A549 (cell line): ENCODE measurements at regions not wholly inside any gene's neighbourhood (a gene's known extent, or its start where the extent isn't known, plus 50 kb on each side); places are given as distances from the start of the nearest gene placed in this dataset.

Source experiments
- ATAC-seq, 2 experiments: fragments of 200-7000 bp in 1 of 2; fragments of >200 bp in 1 of 2; cut with Nextera tagmentation in 1 of 2; cut with Tn5 transposase in 1 of 2; 3 replicates each; pipeline versions ENCODE4 v1.8.0 to v1.9.1; 2018 to 2020; ENCODE audit warnings: mild to moderate bottlenecking in 1 of 2, moderate library complexity in 1 of 2
- CTCF ChIA-PET: fragments of 300-600 bp; sonication (Branson Sonifier 250); formaldehyde crosslinking; extraction: SDS; loops from one replicate; lab custom pipeline; 2021; ENCODE audit warnings: antibody characterized with exemption, inconsistent platforms; lab: Yijun Ruan, JAX
- POLR2A ChIA-PET: fragments of 350-600 bp; formaldehyde crosslinking; extraction: SDS; loops from one replicate; lab custom pipeline; 2021; ENCODE audit warnings: antibody characterized with exemption, inconsistent platforms; lab: Yijun Ruan, JAX
- DNase-seq, 2 experiments: peaks; one replicate each; pipeline versions ENCODE4 v3.0.0 to v3.0.0-alpha.2; 2011 to 2016; ENCODE audit warnings: low read depth in 1 of 2, low spot score in 1 of 2
- FAIRE-seq: peaks from 2 replicates; lab custom pipeline; 2011; peaks lifted over from hg19 to GRCh38; lab: Jason Lieb, UNC
- H3K27ac ChIP-seq, 2 experiments: fragments of >200 bp; sonication (Bioruptor Twin); formaldehyde crosslinking; 3 replicates each; pipeline ENCODE4 v1.5.1; 2016 to 2017
- H3K4me1 ChIP-seq: fragments of >200 bp; sonication (Bioruptor Twin); formaldehyde crosslinking; 3 replicates; pipeline ENCODE4 v1.6.1; 2016
- H3K4me2 ChIP-seq: fragments of >200 bp; sonication (Bioruptor Twin); formaldehyde crosslinking; 3 replicates; pipeline ENCODE4 v1.6.1; 2016
- H3K4me3 ChIP-seq: fragments of >200 bp; sonication (Bioruptor Twin); formaldehyde crosslinking; 3 replicates; pipeline ENCODE4 v1.5.1; 2016
- H3K9me3 ChIP-seq: fragments of >200 bp; sonication (Bioruptor Twin); formaldehyde crosslinking; 3 replicates; pipeline ENCODE4 v1.6.1; 2016
- BCL3 ChIP-seq: fragments of >200 bp; sonication (Bioruptor Twin); formaldehyde crosslinking; IDR thresholded peaks from 3 replicates; pipeline ENCODE4 v1.6.1; 2016
- CBX2 ChIP-seq: fragments of 200-600 bp; sonication (generic); IDR thresholded peaks from 2 replicates; pipeline ENCODE4 v1.6.1; 2016; ENCODE audit warnings: low read depth, mild to moderate bottlenecking, borderline replicate concordance
- CHD2 ChIP-seq: fragments of 150-350 bp; IDR thresholded peaks from 2 replicates; pipeline ENCODE4 v1.6.1; 2014; ENCODE audit warnings: low read length; ENCODE audit not compliant: partially characterized antibody
- ESRRA ChIP-seq: fragments of 150-350 bp; IDR thresholded peaks from 2 replicates; pipeline ENCODE4 v1.6.1; 2014; ENCODE audit warnings: mild to moderate bottlenecking, low read length, borderline replicate concordance
- FOSL2 ChIP-seq, 2 experiments: fragments of 450-650 bp in 1 of 2; fragments of >200 bp in 1 of 2; sonication (Bioruptor Twin) in 1 of 2; formaldehyde crosslinking; IDR thresholded peaks; 2 replicates each; pipeline versions ENCODE4 v1.5.0 to v1.6.1; 2016 to 2020; ENCODE audit warnings: mild to moderate bottlenecking in 1 of 2, moderate library complexity in 1 of 2
- HDAC2 ChIP-seq: fragments of 200-600 bp; sonication (generic); IDR thresholded peaks from 2 replicates; pipeline ENCODE4 v1.6.1; 2016
- KDM1A ChIP-seq: fragments of 200-600 bp; sonication (generic); IDR thresholded peaks from 2 replicates; pipeline ENCODE4 v1.6.1; 2016; ENCODE audit warnings: low read depth, mild to moderate bottlenecking
- KDM5A ChIP-seq: fragments of 200-600 bp; sonication (generic); IDR thresholded peaks from 2 replicates; pipeline ENCODE4 v1.6.1; 2016; ENCODE audit warnings: antibody characterized with exemption, mild to moderate bottlenecking
- MAFK ChIP-seq: fragments of 450-650 bp; IDR thresholded peaks from 2 replicates; pipeline ENCODE4 v1.6.1; 2014; ENCODE audit not compliant: partially characterized antibody
- MAZ ChIP-seq: fragments of 150-350 bp; IDR thresholded peaks from 2 replicates; pipeline ENCODE4 v1.6.1; 2014; ENCODE audit warnings: antibody characterized with exemption, low read depth, low read length, borderline replicate concordance
- MYC ChIP-seq: IDR thresholded peaks from 2 replicates; pipeline ENCODE4 v1.6.1; 2012; ENCODE audit warnings: mild to moderate bottlenecking, inconsistent platforms, low read length, improper control_type of control experiment, borderline replicate concordance
- NFE2L2 ChIP-seq: fragments of 150-350 bp; conservative IDR thresholded peaks from 2 replicates; pipeline ENCODE4 v1.6.1; 2014; ENCODE audit warnings: low read length
- NPAS2 ChIP-seq: fragments of 250-450 bp; sonication (Bioruptor Pico); IDR thresholded peaks from 2 replicates; pipeline ENCODE4 v1.8.0; 2022; ENCODE audit warnings: mild to moderate bottlenecking, moderate library complexity, borderline replicate concordance
- RARB ChIP-seq: fragments of 250-450 bp; sonication (Bioruptor Pico); IDR thresholded peaks from 2 replicates; pipeline ENCODE4 v1.8.0; 2021; ENCODE audit warnings: mild to moderate bottlenecking, moderate library complexity
- RCOR1 ChIP-seq: fragments of 150-350 bp; IDR thresholded peaks from 2 replicates; pipeline ENCODE4 v1.6.1; 2014; ENCODE audit warnings: antibody characterized with exemption, low read length, low read depth
- RFX5 ChIP-seq: fragments of 450-650 bp; IDR thresholded peaks from 2 replicates; pipeline ENCODE4 v1.7.1; 2014; ENCODE audit warnings: antibody characterized with exemption, mild to moderate bottlenecking, moderate library complexity
- SMC3 ChIP-seq: fragments of >200 bp; sonication (Bioruptor Twin); formaldehyde crosslinking; IDR thresholded peaks from 3 replicates; pipeline ENCODE4 v1.6.1; 2018; ENCODE audit warnings: inconsistent platforms
- TP53 ChIP-seq: fragments of 250-450 bp; sonication (Bioruptor Pico); IDR thresholded peaks from 2 replicates; pipeline ENCODE4 v1.5.0; 2021; ENCODE audit warnings: mild to moderate bottlenecking, moderate library complexity
- ZC3H11A ChIP-seq: fragments of 450-650 bp; IDR thresholded peaks from 2 replicates; pipeline ENCODE4 v1.6.1; 2014; ENCODE audit warnings: antibody characterized with exemption, mild to moderate bottlenecking
- ZSCAN20 ChIP-seq: fragments of 250-450 bp; sonication (Bioruptor Pico); IDR thresholded peaks from 2 replicates; pipeline ENCODE4 v1.8.0; 2022; ENCODE audit warnings: mild to moderate bottlenecking, moderate library complexity
- WGBS: methylation state at CpG from one replicate; pipeline ENCODE4 v1.1.6; 2017; ENCODE audit errors: missing lambda C conversion rate; 5-methylcytosine and 5-hydroxymethylcytosine counted together
- TF ChIP-seq, protein P1 (sequence below): IDR thresholded peaks from 2 replicates; pipeline ENCODE4 v1.6.1; 2012; ENCODE audit warnings: low read depth, borderline replicate concordance
- TF ChIP-seq, protein P2 (sequence below): fragments of >200 bp; sonication (Bioruptor Twin); formaldehyde crosslinking; IDR thresholded peaks from 2 replicates; pipeline ENCODE4 v1.6.1; 2016
- TF ChIP-seq, protein P3 (sequence below): fragments of >200 bp; sonication (Bioruptor Twin); formaldehyde crosslinking; IDR thresholded peaks from 3 replicates; pipeline ENCODE4 v1.5.1; 2016
- TF ChIP-seq, protein P4 (sequence below): fragments of 150-350 bp; IDR thresholded peaks from 2 replicates; pipeline ENCODE4 v1.6.1; 2014; ENCODE audit warnings: low read depth, mild to moderate bottlenecking, low read length

DNA sequence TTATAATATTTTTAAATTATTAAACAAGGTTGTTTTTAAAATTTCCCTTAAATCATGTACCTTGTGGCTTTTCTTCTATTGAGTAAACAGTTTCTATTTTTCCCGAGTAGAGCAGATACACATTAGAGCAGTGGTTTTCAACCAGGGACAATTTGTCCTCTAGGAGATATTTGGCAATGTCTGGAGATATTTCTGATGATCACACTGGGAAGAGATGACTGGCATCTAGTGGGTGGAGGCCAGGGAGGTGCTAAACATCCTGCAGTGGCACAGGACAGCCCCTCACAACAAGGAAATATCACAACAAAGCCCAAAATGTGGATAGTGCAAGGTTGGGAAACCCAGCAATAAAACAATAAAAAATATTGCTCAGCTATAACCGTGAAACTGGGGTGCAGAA lies 113.0 kb upstream of the PTPRG start:
- H3K9me3 ChIP-seq: no peaks in the 10 kb centered on the region
- FAIRE-seq (no peak), ATAC-seq (no peak)
- no peaks in the 10 kb centered on the region for H3K4me1 ChIP-seq
- POLR2A ChIA-PET: no interaction called here
- no peak overlapping the region for H3K4me2 ChIP-seq
- WGBS: 21% methylated on average over 2 of the region's 2 CpGs
- TF ChIP-seq ZC3H11A (no peak), FOSL2 (IDR thresholded peaks at IDR 0.05) (no peak), FOSL2 (CRISPR knock-in tag; IDR thresholded peaks at IDR 0.05) (no peak), MYC (no peak), NPAS2 (CRISPR knock-in tag) (no peak), MAZ (no peak), RARB (no peak), ESRRA (no peak), BCL3 (no peak)
- TF ChIP-seq, protein P1, sequence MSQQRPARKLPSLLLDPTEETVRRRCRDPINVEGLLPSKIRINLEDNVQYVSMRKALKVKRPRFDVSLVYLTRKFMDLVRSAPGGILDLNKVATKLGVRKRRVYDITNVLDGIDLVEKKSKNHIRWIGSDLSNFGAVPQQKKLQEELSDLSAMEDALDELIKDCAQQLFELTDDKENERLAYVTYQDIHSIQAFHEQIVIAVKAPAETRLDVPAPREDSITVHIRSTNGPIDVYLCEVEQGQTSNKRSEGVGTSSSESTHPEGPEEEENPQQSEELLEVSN: no peak
- TF ChIP-seq, all 56 proteins: peak for 0
- H3K4me3 ChIP-seq: no peak overlapping the region
- H3K27ac ChIP-seq: no peak overlapping the region
- CTCF ChIA-PET: no interaction called here
- DNase-seq: no peak

GRCh38 chr3:61449327-61450040 lies 111.9 kb upstream of the PTPRG start:
- no peak for DNase-seq

More at GRCh38 chr3:61449327-61450040, 111.9 kb upstream of the PTPRG start:
- CTCF ChIA-PET: no interaction called here
- POLR2A ChIA-PET: no interaction called here
- Histone ChIP-seq H3K4me1 (no peaks in the 10 kb centered on the region), H3K4me2 (no peak overlapping the region), H3K9me3 (no peaks in the 10 kb centered on the region), H3K4me3 (no peak overlapping the region), H3K27ac (no peak overlapping the region)
- TF ChIP-seq CBX2 (no peak), HDAC2 (no peak), RCOR1 (no peak), KDM5A (no peak), NPAS2 (CRISPR knock-in tag) (no peak), CHD2 (no peak), FOSL2 (IDR thresholded peaks at IDR 0.05) (no peak), FOSL2 (CRISPR knock-in tag; IDR thresholded peaks at IDR 0.05) (no peak), KDM1A (no peak), NFE2L2 (no peak), ZSCAN20 (CRISPR knock-in tag) (no peak), MAFK (no peak), SMC3 (no peak), TP53 (CRISPR knock-in tag) (no peak), RFX5 (no peak), RARB (no peak)
- TF ChIP-seq, protein P2, sequence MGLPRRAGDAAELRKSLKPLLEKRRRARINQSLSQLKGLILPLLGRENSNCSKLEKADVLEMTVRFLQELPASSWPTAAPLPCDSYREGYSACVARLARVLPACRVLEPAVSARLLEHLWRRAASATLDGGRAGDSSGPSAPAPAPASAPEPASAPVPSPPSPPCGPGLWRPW: no peak
- TF ChIP-seq, protein P3, sequence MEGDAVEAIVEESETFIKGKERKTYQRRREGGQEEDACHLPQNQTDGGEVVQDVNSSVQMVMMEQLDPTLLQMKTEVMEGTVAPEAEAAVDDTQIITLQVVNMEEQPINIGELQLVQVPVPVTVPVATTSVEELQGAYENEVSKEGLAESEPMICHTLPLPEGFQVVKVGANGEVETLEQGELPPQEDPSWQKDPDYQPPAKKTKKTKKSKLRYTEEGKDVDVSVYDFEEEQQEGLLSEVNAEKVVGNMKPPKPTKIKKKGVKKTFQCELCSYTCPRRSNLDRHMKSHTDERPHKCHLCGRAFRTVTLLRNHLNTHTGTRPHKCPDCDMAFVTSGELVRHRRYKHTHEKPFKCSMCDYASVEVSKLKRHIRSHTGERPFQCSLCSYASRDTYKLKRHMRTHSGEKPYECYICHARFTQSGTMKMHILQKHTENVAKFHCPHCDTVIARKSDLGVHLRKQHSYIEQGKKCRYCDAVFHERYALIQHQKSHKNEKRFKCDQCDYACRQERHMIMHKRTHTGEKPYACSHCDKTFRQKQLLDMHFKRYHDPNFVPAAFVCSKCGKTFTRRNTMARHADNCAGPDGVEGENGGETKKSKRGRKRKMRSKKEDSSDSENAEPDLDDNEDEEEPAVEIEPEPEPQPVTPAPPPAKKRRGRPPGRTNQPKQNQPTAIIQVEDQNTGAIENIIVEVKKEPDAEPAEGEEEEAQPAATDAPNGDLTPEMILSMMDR: no peak
- TF ChIP-seq, protein P4, sequence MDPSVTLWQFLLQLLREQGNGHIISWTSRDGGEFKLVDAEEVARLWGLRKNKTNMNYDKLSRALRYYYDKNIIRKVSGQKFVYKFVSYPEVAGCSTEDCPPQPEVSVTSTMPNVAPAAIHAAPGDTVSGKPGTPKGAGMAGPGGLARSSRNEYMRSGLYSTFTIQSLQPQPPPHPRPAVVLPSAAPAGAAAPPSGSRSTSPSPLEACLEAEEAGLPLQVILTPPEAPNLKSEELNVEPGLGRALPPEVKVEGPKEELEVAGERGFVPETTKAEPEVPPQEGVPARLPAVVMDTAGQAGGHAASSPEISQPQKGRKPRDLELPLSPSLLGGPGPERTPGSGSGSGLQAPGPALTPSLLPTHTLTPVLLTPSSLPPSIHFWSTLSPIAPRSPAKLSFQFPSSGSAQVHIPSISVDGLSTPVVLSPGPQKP: no peak
- WGBS: 55% methylated on average over 3 of the region's 3 CpGs
- FAIRE-seq (no peak), ATAC-seq (no peak)
